ENCODE measurements at regions not wholly inside any gene's neighbourhood (a gene's known extent, or its start where the extent isn't known, plus 50 kb on each side); places are given as distances from the start of the nearest gene placed in this dataset.

- TF ChIP-seq UBTF (IDR thresholded peaks at IDR 0.05; ENCODE audit: borderline replicate concordance in 1 of 2, low read depth in 2 of 2, low read length in 2 of 2) (no peak), NRF1 (conservative IDR thresholded peaks at IDR 0.05 in 1 of 2, IDR thresholded peaks at IDR 0.05 in 1 of 2) (no peak), ZNF764 (CRISPR knock-in tag; IDR thresholded peaks at IDR 0.05; ENCODE audit: low read depth) (no peak), ARID2 (IDR thresholded peaks at IDR 0.05) (no peak), ZNF41 (CRISPR knock-in tag; conservative IDR thresholded peaks at IDR 0.05) (no peak), CBX8 (IDR thresholded peaks at IDR 0.05; ENCODE audit: borderline replicate concordance, extremely low read depth, low read depth, low read length, poor library complexity, severe bottlenecking) (no peak), SP2 (IDR thresholded peaks at IDR 0.05; ENCODE audit: extremely low read depth, low read depth, low read length, poor library complexity, severe bottlenecking) (no peak), HMGN3 (IDR thresholded peaks at IDR 0.05; ENCODE audit: borderline replicate concordance, extremely low read depth, insufficient read length, low read depth, low read length) (no peak), USF2 (CRISPR knock-in tag; IDR thresholded peaks at IDR 0.05) (no peak), CCAR2 (IDR thresholded peaks at IDR 0.05; ENCODE audit: low read depth, low read length) (no peak), MAFG (tag; conservative IDR thresholded peaks at IDR 0.05) (peak; percentile 92), ZNF316 (IDR thresholded peaks at IDR 0.05) (peak; percentile 95), FOXK2 (conservative IDR thresholded peaks at IDR 0.05 in 1 of 2, IDR thresholded peaks at IDR 0.05 in 1 of 2; ENCODE audit: low read depth in 2 of 2) (no peak), RB1 (IDR thresholded peaks at IDR 0.05; ENCODE audit: low read depth) (no peak), JUND (IDR thresholded peaks at IDR 0.05; ENCODE audit: borderline replicate concordance, low read depth, low read length) (no peak), JUND (tag; IDR thresholded peaks at IDR 0.05; ENCODE audit: borderline replicate concordance, low read depth, low read length) (no peak), THAP12 (CRISPR knock-in tag; IDR thresholded peaks at IDR 0.05) (no peak), ZNF140 (CRISPR knock-in tag; IDR thresholded peaks at IDR 0.05) (no peak), ZNF696 (CRISPR knock-in tag; conservative IDR thresholded peaks at IDR 0.05) (no peak), SMAD3 (CRISPR knock-in tag; conservative IDR thresholded peaks at IDR 0.05) (no peak), PRMT5 (CRISPR knock-in tag; IDR thresholded peaks at IDR 0.05) (no peak), MAFK (IDR thresholded peaks at IDR 0.05; ENCODE audit: low read length) (peak; percentile 99)
These were observed 125.5 kb upstream of the SVIL start (continued) for GRCh38 chr10:29760138-29760900.

All from K562 (cell line).